ENCODE measurements at regions not wholly inside any gene's neighbourhood (a gene's known extent, or its start where the extent isn't known, plus 50 kb on each side); places are given as distances from the start of the nearest gene placed in this dataset.

DNA sequence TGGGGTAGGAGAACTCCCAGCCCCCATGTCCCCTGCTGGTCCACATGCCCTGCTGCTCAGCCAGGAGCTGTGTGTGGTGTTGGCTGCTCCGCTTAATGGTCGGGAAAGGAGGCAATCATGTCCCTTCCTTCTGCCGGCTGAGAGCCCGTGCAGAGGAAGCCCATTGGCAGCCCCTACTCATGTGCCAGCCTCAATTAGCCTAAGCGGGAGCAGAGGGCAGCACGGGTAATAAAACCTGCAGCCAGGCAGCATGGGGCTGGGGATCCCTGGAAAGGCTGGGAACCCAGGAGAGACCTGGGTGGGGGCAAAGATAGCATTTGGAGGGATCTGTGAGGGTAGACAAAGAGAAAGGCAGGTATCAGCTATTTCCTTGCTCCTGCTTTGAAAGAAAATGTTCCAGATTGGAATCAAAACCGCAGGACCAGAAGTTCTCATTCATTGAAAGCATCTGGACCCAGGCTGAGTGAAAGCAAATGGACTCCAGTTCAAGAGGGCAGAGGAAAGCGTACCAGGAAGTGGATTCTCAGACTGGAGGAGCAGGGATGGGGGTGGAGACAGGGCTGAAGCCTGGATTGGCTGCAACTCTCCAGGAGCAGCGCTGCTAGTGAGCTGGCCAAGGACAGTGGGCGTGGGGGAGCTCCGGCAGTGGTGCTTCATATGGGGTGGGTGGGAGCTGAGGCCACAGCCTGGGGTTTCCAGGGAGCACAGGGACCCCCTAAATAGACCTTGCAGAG is 103.4 kb upstream of the NECTIN1 start:
- TF ChIP-seq, protein P1, sequence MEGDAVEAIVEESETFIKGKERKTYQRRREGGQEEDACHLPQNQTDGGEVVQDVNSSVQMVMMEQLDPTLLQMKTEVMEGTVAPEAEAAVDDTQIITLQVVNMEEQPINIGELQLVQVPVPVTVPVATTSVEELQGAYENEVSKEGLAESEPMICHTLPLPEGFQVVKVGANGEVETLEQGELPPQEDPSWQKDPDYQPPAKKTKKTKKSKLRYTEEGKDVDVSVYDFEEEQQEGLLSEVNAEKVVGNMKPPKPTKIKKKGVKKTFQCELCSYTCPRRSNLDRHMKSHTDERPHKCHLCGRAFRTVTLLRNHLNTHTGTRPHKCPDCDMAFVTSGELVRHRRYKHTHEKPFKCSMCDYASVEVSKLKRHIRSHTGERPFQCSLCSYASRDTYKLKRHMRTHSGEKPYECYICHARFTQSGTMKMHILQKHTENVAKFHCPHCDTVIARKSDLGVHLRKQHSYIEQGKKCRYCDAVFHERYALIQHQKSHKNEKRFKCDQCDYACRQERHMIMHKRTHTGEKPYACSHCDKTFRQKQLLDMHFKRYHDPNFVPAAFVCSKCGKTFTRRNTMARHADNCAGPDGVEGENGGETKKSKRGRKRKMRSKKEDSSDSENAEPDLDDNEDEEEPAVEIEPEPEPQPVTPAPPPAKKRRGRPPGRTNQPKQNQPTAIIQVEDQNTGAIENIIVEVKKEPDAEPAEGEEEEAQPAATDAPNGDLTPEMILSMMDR (IDR thresholded peaks at IDR 0.05 in 2 of 3, conservative IDR thresholded peaks at IDR 0.05 in 1 of 3; ENCODE audit: control insufficient read depth in 2 of 3, extremely low read depth in 1 of 3, insufficient read depth in 1 of 3, low read depth in 3 of 3, low read length in 3 of 3) = no peak
- no peak for TF ChIP-seq FOXM1 (IDR thresholded peaks at IDR 0.05; ENCODE audit: low read depth, low read length)
- no peak for TF ChIP-seq CHD2 (IDR thresholded peaks at IDR 0.05; ENCODE audit: borderline replicate concordance, low read depth, low read length)
- no peak for TF ChIP-seq RAD21 (IDR thresholded peaks at IDR 0.05; ENCODE audit: insufficient read depth, low read depth, low read length)
- TF ChIP-seq YY1 (IDR thresholded peaks at IDR 0.05; ENCODE audit: low read depth, low read length) = no peak
- TF ChIP-seq FOXK2 (IDR thresholded peaks at IDR 0.05) = no peak
- TF ChIP-seq POU2F2 (IDR thresholded peaks at IDR 0.05; ENCODE audit: borderline replicate concordance, low read depth, low read length) = no peak
- no peak for TF ChIP-seq POLR2A (IDR thresholded peaks at IDR 0.05; ENCODE audit: low read depth, low read length)
- no peak for TF ChIP-seq SMARCA5 (IDR thresholded peaks at IDR 0.05)
